Hepatocyte (in vitro differentiated cells): ENCODE measurements at regions not wholly inside any gene's neighbourhood (a gene's known extent, or its start where the extent isn't known, plus 50 kb on each side); places are given as distances from the start of the nearest gene placed in this dataset.

Experiments used
- EZH2 ChIP-seq: fragments of 200-600 bp; sonication (generic); IDR thresholded peaks from 2 replicates; pipeline ENCODE4 v1.6.1; 2016; ENCODE audit warnings: antibody characterized with exemption, mild to moderate bottlenecking, borderline replicate concordance
- EZH2phosphoT487 ChIP-seq: fragments of 200-600 bp; sonication (generic); IDR thresholded peaks from one replicate; pipeline ENCODE4 v1.6.1; 2018; ENCODE audit warnings: antibody characterized with exemption, mild to moderate bottlenecking, low read depth, moderate library complexity; ENCODE audit not compliant: unreplicated experiment, severe bottlenecking
- TF ChIP-seq, protein P1 (sequence below): fragments of 200-600 bp; sonication (generic); IDR thresholded peaks from 2 replicates; pipeline ENCODE4 v1.5.1; 2016; ENCODE audit warnings: antibody characterized with exemption, mild to moderate bottlenecking; ENCODE audit not compliant: poor library complexity

DNA sequence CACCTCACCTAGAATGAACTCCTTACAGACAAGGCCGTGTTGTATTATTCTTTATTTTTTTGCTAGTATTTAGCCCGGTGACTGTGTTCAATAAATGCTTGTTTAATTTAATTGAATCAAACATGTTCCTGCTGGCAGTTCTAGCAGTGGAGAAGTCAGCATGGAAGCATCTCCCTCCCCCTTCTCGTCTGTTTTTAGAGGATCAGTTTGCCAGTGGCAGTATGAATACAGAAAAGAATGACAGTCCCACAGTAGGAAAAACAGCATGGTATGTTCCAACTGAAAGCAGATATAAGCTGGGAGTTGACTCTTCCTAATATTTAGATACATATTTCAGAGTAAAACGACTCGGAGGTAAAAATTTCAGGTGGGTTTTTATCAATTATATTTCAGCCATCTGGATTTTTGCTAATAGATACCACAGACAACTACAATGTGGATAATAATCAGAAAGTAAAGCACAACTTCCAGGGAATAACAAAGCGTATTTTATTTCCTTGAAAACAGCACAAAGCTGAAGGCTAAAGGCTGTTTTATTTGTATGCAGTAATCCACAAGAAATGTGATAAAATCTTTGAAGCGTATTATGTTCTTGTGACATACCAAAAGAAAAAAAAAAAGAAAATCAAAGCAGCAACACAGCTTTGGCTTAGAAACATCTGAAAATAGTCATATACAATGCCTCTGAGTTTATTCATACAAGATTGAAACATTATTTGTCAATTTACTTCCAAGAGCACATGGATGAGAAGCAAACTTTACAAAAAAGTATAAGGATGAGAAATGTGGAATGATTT lies 244.5 kb upstream of the KCNMB2 start:
- TF ChIP-seq, protein P1, sequence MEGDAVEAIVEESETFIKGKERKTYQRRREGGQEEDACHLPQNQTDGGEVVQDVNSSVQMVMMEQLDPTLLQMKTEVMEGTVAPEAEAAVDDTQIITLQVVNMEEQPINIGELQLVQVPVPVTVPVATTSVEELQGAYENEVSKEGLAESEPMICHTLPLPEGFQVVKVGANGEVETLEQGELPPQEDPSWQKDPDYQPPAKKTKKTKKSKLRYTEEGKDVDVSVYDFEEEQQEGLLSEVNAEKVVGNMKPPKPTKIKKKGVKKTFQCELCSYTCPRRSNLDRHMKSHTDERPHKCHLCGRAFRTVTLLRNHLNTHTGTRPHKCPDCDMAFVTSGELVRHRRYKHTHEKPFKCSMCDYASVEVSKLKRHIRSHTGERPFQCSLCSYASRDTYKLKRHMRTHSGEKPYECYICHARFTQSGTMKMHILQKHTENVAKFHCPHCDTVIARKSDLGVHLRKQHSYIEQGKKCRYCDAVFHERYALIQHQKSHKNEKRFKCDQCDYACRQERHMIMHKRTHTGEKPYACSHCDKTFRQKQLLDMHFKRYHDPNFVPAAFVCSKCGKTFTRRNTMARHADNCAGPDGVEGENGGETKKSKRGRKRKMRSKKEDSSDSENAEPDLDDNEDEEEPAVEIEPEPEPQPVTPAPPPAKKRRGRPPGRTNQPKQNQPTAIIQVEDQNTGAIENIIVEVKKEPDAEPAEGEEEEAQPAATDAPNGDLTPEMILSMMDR, result no peak
- TF ChIP-seq EZH2 (no peak), EZH2phosphoT487 (no peak)
